Suprapubic skin (tissue), 4 donors: ENCODE measurements at regions not wholly inside any gene's neighbourhood (a gene's known extent, or its start where the extent isn't known, plus 50 kb on each side); places are given as distances from the start of the nearest gene placed in this dataset.

Experiments used
- DNase-seq, 2 donors: peaks; one replicate each; pipeline ENCODE4 v3.0.0-alpha.2; 2019; ENCODE audit warnings: low spot score in 2 of 2
- H3K27ac ChIP-seq: fragments of 200-600 bp; sonication (generic); one replicate; pipeline ENCODE4 v1.5.1; 2019
- H3K27me3 ChIP-seq: fragments of 200-600 bp; sonication (generic); one replicate; pipeline ENCODE4 v1.5.1; 2019
- H3K36me3 ChIP-seq: fragments of 200-600 bp; sonication (generic); one replicate; pipeline ENCODE4 v1.5.1; 2019
- H3K4me1 ChIP-seq: fragments of 200-600 bp; sonication (generic); one replicate; pipeline ENCODE4 v1.5.1; 2019
- H3K4me3 ChIP-seq: fragments of 200-600 bp; sonication (generic); one replicate; pipeline ENCODE4 v1.5.1; 2019; ENCODE audit warnings: mild to moderate bottlenecking
- H3K9me3 ChIP-seq: fragments of 200-600 bp; sonication (generic); one replicate; pipeline ENCODE4 v1.5.1; 2019
- CTCF ChIP-seq, 2 donors: fragments of 200-600 bp in 1 of 2; fragments of 450-650 bp in 1 of 2; sonication (generic) in 1 of 2; IDR thresholded peaks; one replicate each; pipeline ENCODE4 v1.5.1; 2016 to 2019; ENCODE audit warnings: antibody characterized with exemption in 2 of 2, mild to moderate bottlenecking in 1 of 2, moderate library complexity in 1 of 2
- EP300 ChIP-seq: sonication (generic); formaldehyde crosslinking; IDR thresholded peaks from one replicate; pipeline ENCODE4 v1.6.1; 2017; ENCODE audit warnings: antibody characterized with exemption
- POLR2A ChIP-seq, 2 donors: fragments of 450-650 bp; IDR thresholded peaks; one replicate each; pipeline ENCODE4 v1.6.1; 2017; ENCODE audit warnings: antibody characterized with exemption in 2 of 2, mild to moderate bottlenecking in 2 of 2, moderate library complexity in 2 of 2
- POLR2AphosphoS5 ChIP-seq, 3 donors: sonication (generic); formaldehyde crosslinking; IDR thresholded peaks; one replicate each; pipeline ENCODE4 v1.6.1; 2017; ENCODE audit warnings: antibody characterized with exemption in 3 of 3
- WGBS: methylation state at CpG from one replicate; pipeline ENCODE4 v1.1.5; 2018; 5-methylcytosine and 5-hydroxymethylcytosine counted together

GRCh38 chr12:67578976-67579661 is 69.4 kb upstream of the DYRK2 start:
- no peak for DNase-seq
- WGBS = 66% methylated on average over 3 of the region's 3 CpGs
- Histone ChIP-seq H3K4me1 (no peaks in the 10 kb centered on the region), H3K4me3 (no peak overlapping the region), H3K27ac (no peak overlapping the region), H3K36me3 (no peaks in the 10 kb centered on the region), H3K9me3 (no peaks in the 10 kb centered on the region), H3K27me3 (no peaks in the 10 kb centered on the region)
- TF ChIP-seq CTCF (IDR thresholded peaks at IDR 0.05) = no peak
- TF ChIP-seq POLR2A (IDR thresholded peaks at IDR 0.05) = no peak
- TF ChIP-seq POLR2AphosphoS5 (IDR thresholded peaks at IDR 0.05) = no peak
- no peak for TF ChIP-seq EP300

- DNase-seq = no peak
- Histone ChIP-seq H3K36me3 (no peaks in the 10 kb centered on the region), H3K27me3 (no peaks in the 10 kb centered on the region), H3K9me3 (no peaks in the 10 kb centered on the region), H3K4me3 (no peak overlapping the region), H3K4me1 (no peaks in the 10 kb centered on the region), H3K27ac (no peak overlapping the region)
- no peak for TF ChIP-seq CTCF (IDR thresholded peaks at IDR 0.05)
- 89% methylated on average over 1 of the region's 1 CpG for WGBS
Measured at GRCh38 chr12:67579662-67580003, 68.9 kb upstream of the DYRK2 start.

GRCh38 chr12:67582238-67582834 is 66.2 kb upstream of the DYRK2 start:
- H3K4me1 ChIP-seq = no peaks in the 10 kb centered on the region
- 62% methylated on average over 3 of the region's 3 CpGs for WGBS
- H3K4me3 ChIP-seq = no peak overlapping the region
- H3K36me3 ChIP-seq = no peaks in the 10 kb centered on the region
- DNase-seq = no peak
- no peak for TF ChIP-seq POLR2A (IDR thresholded peaks at IDR 0.05)
- TF ChIP-seq POLR2AphosphoS5 (IDR thresholded peaks at IDR 0.05) = no peak
- TF ChIP-seq EP300 = no peak
- TF ChIP-seq CTCF (IDR thresholded peaks at IDR 0.05) = no peak
- no peak overlapping the region for H3K27ac ChIP-seq
- H3K9me3 ChIP-seq = no peaks in the 10 kb centered on the region
- no peaks in the 10 kb centered on the region for H3K27me3 ChIP-seq

GRCh38 chr12:67582844-67583243 is 65.7 kb upstream of the DYRK2 start:
- Histone ChIP-seq H3K4me1 (no peaks in the 10 kb centered on the region), H3K27ac (no peak overlapping the region), H3K9me3 (no peaks in the 10 kb centered on the region), H3K27me3 (no peaks in the 10 kb centered on the region), H3K4me3 (no peak overlapping the region), H3K36me3 (no peaks in the 10 kb centered on the region)
- TF ChIP-seq POLR2AphosphoS5 (IDR thresholded peaks at IDR 0.05) = no peak
- TF ChIP-seq CTCF (IDR thresholded peaks at IDR 0.05) = no peak
- TF ChIP-seq EP300 = no peak
- no peak for TF ChIP-seq POLR2A (IDR thresholded peaks at IDR 0.05)
- no peak for DNase-seq
- WGBS = 97% methylated on average over 2 of the region's 2 CpGs

- no peaks in the 10 kb centered on the region for H3K36me3 ChIP-seq
Measured at GRCh38 chr12:67586951-67587350, 61.6 kb upstream of the DYRK2 start.

More at GRCh38 chr12:67586951-67587350, 61.6 kb upstream of the DYRK2 start:
- 89% methylated on average over 4 of the region's 4 CpGs for WGBS
- H3K9me3 ChIP-seq = no peaks in the 10 kb centered on the region
- H3K27ac ChIP-seq = no peak overlapping the region
- H3K27me3 ChIP-seq = no peaks in the 10 kb centered on the region
- H3K4me3 ChIP-seq = no peak overlapping the region
- DNase-seq = no peak
- no peaks in the 10 kb centered on the region for H3K4me1 ChIP-seq
- TF ChIP-seq POLR2AphosphoS5 (IDR thresholded peaks at IDR 0.05) (no peak), POLR2A (IDR thresholded peaks at IDR 0.05) (no peak), CTCF (IDR thresholded peaks at IDR 0.05) (no peak), EP300 (no peak)
